WERI-Rb-1 (cell line): ENCODE measurements at regions not wholly inside any gene's neighbourhood (a gene's known extent, or its start where the extent isn't known, plus 50 kb on each side); places are given as distances from the start of the nearest gene placed in this dataset.
"Not testable (repeated sequence)": the region's sequence is repeated elsewhere in the genome, so short reads cannot be mapped to it uniquely, and the experiment has no call there.

Experiments
- DNase-seq: peaks from one replicate; pipeline ENCODE4 v3.0.0-alpha.2; 2020
- H3K27ac ChIP-seq: fragments of 250-450 bp; sonication (Bioruptor Pico); 2 replicates; pipeline ENCODE4 v1.5.1; 2020; ENCODE audit warnings: mild to moderate bottlenecking, moderate library complexity
- H3K27me3 ChIP-seq: fragments of 250-450 bp; sonication (Bioruptor Pico); 2 replicates; pipeline ENCODE4 v1.5.1; 2021; ENCODE audit warnings: mild to moderate bottlenecking, low read depth, moderate library complexity; ENCODE audit not compliant: insufficient read depth, severe bottlenecking
- H3K36me3 ChIP-seq: fragments of 250-450 bp; sonication (Bioruptor Pico); 2 replicates; pipeline ENCODE4 v1.5.1; 2020; ENCODE audit warnings: mild to moderate bottlenecking, moderate library complexity
- H3K4me3 ChIP-seq: 2 replicates; pipeline ENCODE4 v1.5.1; 2011; ENCODE audit warnings: low read depth, mild to moderate bottlenecking, control low read depth, low read length
- H3K9me3 ChIP-seq: fragments of 250-450 bp; sonication (Bioruptor Pico); 2 replicates; pipeline ENCODE4 v1.5.1; 2021; ENCODE audit warnings: mild to moderate bottlenecking, moderate library complexity; ENCODE audit not compliant: severe bottlenecking
- TF ChIP-seq, protein P1 (sequence below): IDR thresholded peaks from 2 replicates; pipeline ENCODE4 v1.5.1; 2011; ENCODE audit warnings: low read depth, mild to moderate bottlenecking, control low read depth, inconsistent platforms, low read length

DNA sequence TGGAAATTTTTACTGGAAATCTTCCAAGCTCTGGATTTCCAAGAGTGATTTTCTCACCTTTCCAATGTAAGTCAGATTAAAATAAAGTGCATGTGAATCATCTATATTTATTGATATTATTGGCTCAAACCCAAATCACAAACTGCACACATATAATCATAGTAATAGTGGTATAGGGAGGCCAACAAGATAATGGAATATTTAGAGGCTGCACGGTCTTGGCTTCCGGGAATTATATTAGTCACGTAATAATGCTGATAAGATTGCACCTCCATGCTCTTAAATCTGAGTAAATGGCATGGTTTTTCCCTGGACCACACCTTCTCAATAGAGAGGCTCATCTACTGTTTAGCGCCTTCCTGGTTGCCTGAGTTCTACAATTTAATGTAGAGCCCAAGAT is 567.1 kb upstream of the NR2F2 start:
- Histone ChIP-seq H3K27ac (no peak overlapping the region), H3K9me3 (no peaks in the 10 kb centered on the region), H3K36me3 (no peaks in the 10 kb centered on the region), H3K27me3 (no peaks in the 10 kb centered on the region), H3K4me3 (no peak overlapping the region)
- no peak for DNase-seq
- TF ChIP-seq, protein P1, sequence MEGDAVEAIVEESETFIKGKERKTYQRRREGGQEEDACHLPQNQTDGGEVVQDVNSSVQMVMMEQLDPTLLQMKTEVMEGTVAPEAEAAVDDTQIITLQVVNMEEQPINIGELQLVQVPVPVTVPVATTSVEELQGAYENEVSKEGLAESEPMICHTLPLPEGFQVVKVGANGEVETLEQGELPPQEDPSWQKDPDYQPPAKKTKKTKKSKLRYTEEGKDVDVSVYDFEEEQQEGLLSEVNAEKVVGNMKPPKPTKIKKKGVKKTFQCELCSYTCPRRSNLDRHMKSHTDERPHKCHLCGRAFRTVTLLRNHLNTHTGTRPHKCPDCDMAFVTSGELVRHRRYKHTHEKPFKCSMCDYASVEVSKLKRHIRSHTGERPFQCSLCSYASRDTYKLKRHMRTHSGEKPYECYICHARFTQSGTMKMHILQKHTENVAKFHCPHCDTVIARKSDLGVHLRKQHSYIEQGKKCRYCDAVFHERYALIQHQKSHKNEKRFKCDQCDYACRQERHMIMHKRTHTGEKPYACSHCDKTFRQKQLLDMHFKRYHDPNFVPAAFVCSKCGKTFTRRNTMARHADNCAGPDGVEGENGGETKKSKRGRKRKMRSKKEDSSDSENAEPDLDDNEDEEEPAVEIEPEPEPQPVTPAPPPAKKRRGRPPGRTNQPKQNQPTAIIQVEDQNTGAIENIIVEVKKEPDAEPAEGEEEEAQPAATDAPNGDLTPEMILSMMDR = no peak

DNA sequence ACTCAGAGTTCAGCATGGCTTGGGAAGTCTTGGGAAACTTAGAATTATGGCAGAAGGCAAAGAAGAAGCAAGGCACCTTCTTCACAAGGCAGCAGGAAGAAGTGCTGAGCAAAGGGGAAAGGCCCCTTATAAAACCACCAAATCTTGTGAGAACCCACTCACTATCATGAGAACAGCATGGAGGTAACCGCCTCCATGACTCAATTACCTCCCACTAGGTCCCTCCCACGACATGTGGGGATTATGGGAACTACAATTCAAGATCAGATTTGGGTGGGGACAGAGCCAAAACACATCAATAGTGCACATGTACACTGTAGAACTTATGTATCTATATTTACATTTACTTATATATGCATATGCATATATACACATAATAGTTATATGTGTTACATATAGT is 565.3 kb upstream of the NR2F2 start:
- Histone ChIP-seq H3K27me3 (no peaks in the 10 kb centered on the region), H3K36me3 (no peaks in the 10 kb centered on the region), H3K27ac (no peak overlapping the region), H3K4me3 (no peak overlapping the region), H3K9me3 (no peaks in the 10 kb centered on the region)
- DNase-seq = no peak
- TF ChIP-seq, protein P1 = no peak

GRCh38 chr15:95770196-95770595 is 560.3 kb upstream of the NR2F2 start:
- Histone ChIP-seq H3K36me3 (no peaks in the 10 kb centered on the region), H3K9me3 (no peaks in the 10 kb centered on the region), H3K27ac (no peak overlapping the region), H3K4me3 (no peak overlapping the region), H3K27me3 (no peaks in the 10 kb centered on the region)
- DNase-seq = no peak
- TF ChIP-seq, protein P1 = no peak

DNA sequence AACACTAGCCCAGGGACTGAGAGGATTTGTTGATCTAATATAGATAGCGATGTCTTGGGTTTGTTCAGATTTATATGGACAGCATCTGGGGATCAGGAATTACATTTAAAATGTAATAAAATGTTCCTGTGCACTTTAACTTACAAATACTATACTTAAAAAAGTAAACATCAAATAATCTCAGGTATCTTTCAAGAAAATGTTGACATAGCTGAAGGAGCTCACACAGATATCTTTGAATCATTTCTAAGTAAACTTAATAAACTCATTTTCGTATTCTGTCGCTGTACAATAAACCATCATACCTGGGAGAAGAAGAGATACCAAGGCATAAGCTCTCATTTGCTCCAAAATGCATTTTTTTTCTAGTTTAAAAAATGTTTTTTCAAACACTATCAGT is 557.5 kb upstream of the NR2F2 start:
- no peak overlapping the region for H3K27ac ChIP-seq
- no peaks in the 10 kb centered on the region for H3K27me3 ChIP-seq
- H3K9me3 ChIP-seq = no peaks in the 10 kb centered on the region
- no peaks in the 10 kb centered on the region for H3K36me3 ChIP-seq
- DNase-seq = no peak
- TF ChIP-seq, protein P1 = no peak
- H3K4me3 ChIP-seq = no peak overlapping the region

DNA sequence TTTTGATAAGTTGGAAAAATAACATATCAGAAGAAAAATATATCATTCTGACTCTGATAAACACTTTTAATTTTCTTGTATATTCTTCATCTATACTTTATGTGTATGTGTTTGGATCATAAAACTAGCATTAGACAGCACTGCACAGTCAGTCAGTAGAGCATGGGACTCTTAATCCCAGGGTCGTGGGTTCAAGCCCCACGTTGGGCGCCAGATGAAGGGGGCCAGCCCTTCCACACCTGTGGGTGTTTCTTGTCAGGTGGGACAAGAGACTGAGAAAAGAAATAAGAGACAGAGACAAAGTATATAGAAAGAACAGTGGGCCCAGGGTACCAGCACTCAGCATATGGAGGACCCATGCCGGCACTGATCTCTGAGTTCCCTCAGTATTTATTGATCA is 546.0 kb upstream of the NR2F2 start:
- peaks cover 4% of the 10 kb centered on the region for H3K9me3 ChIP-seq
- no peaks in the 10 kb centered on the region for H3K36me3 ChIP-seq
- no peak for DNase-seq
- no peaks in the 10 kb centered on the region for H3K27me3 ChIP-seq
- H3K4me3 ChIP-seq = no peak overlapping the region
- H3K27ac ChIP-seq = no peak overlapping the region
- TF ChIP-seq, protein P1 = no peak

DNA sequence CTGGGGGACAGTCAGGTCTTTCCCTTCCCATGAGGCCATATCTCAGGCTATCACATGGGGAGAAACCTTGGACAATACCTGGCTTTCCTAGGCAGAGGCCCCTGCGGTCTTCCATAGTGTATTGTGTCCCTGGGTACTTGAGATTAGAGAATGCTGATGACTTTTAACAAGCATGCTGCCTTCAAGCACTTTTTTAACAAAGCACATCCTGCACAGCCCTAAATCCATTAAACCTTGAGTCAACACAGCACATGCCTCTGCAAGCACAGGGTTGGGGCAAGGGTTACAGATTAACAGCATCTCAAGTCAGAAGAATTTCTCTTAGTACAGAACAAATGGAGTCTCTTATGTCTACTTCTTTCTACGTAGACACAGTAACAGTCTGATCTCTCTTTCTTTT is 545.2 kb upstream of the NR2F2 start:
- H3K27ac ChIP-seq, H3K27me3 ChIP-seq, H3K4me3 ChIP-seq, H3K9me3 ChIP-seq, H3K36me3 ChIP-seq, DNase-seq: not testable (repeated sequence)

GRCh38 chr15:95793231-95793630 is 537.3 kb upstream of the NR2F2 start:
- H3K9me3 ChIP-seq = no peaks in the 10 kb centered on the region
- H3K27me3 ChIP-seq = peaks cover 7% of the 10 kb centered on the region
- H3K4me3 ChIP-seq = no peak overlapping the region
- no peak for DNase-seq
- no peaks in the 10 kb centered on the region for H3K36me3 ChIP-seq
- TF ChIP-seq, protein P1 = no peak
- H3K27ac ChIP-seq = no peak overlapping the region
